Limb (tissue), 2 donors: ENCODE measurements at regions not wholly inside any gene's neighbourhood (a gene's known extent, or its start where the extent isn't known, plus 50 kb on each side); places are given as distances from the start of the nearest gene placed in this dataset.
"Not testable (repeated sequence)": the region's sequence is repeated elsewhere in the genome, so short reads cannot be mapped to it uniquely, and the experiment has no call there.

Experiments
- DNase-seq, 2 donors: peaks; one replicate each; pipeline ENCODE4 v3.0.0-alpha.2; 2016; ENCODE audit errors: extremely low spot score in 2 of 2

GRCh38 chr4:141455651-141456050 lies 180.7 kb upstream of the IL15 start:
- no peak for DNase-seq

GRCh38 chr4:141457653-141458052 lies 178.7 kb upstream of the IL15 start:
- no peak for DNase-seq

- DNase-seq = no peak
These were observed 177.9 kb upstream of the IL15 start for GRCh38 chr4:141458501-141458900.

GRCh38 chr4:141459020-141459419 lies 177.4 kb upstream of the IL15 start:
- no peak for DNase-seq

GRCh38 chr4:141462361-141462760 lies 174.0 kb upstream of the IL15 start:
- DNase-seq = no peak

- DNase-seq = no peak
These were observed 172.7 kb upstream of the IL15 start for GRCh38 chr4:141463678-141464077.

- DNase-seq = no peak
These were observed 172.0 kb upstream of the IL15 start for GRCh38 chr4:141464366-141464765.

GRCh38 chr4:141465171-141465570 lies 171.2 kb upstream of the IL15 start:
- DNase-seq = no peak

- DNase-seq = no peak
These were observed 169.2 kb upstream of the IL15 start for GRCh38 chr4:141467225-141467624.

- DNase-seq = no peak
These were observed 167.0 kb upstream of the IL15 start for GRCh38 chr4:141469392-141469791.

- DNase-seq = no peak
These were observed 163.3 kb upstream of the IL15 start for GRCh38 chr4:141473026-141473540.

- no peak for DNase-seq
These were observed 162.4 kb upstream of the IL15 start for GRCh38 chr4:141473952-141474351.

GRCh38 chr4:141480950-141481349 lies 155.4 kb upstream of the IL15 start:
- DNase-seq = no peak

- DNase-seq = not testable (repeated sequence)
These were observed 152.1 kb upstream of the IL15 start for GRCh38 chr4:141484298-141484697.

GRCh38 chr4:141486375-141486997 lies 149.9 kb upstream of the IL15 start:
- no peak for DNase-seq

- no peak for DNase-seq
These were observed 138.8 kb upstream of the IL15 start for GRCh38 chr4:141497627-141498026.

- no peak for DNase-seq
These were observed 137.0 kb upstream of the IL15 start for GRCh38 chr4:141499261-141499853.

- no peak for DNase-seq
These were observed 135.0 kb upstream of the IL15 start for GRCh38 chr4:141501395-141501794.

GRCh38 chr4:141501931-141502330 lies 134.5 kb upstream of the IL15 start:
- DNase-seq = no peak

GRCh38 chr4:141502755-141503154 lies 133.6 kb upstream of the IL15 start:
- no peak for DNase-seq

GRCh38 chr4:141503260-141503659 lies 133.1 kb upstream of the IL15 start:
- DNase-seq = no peak

- no peak for DNase-seq
These were observed 125.3 kb upstream of the IL15 start for GRCh38 chr4:141511055-141511454.

GRCh38 chr4:141513866-141514265 lies 122.5 kb upstream of the IL15 start:
- DNase-seq = no peak
